HG03159 (cell line): ENCODE measurements at regions not wholly inside any gene's neighbourhood (a gene's known extent, or its start where the extent isn't known, plus 50 kb on each side); places are given as distances from the start of the nearest gene placed in this dataset.

ENCODE experiments used
- ATAC-seq: cut with Tn5 transposase; IDR thresholded peaks from one replicate; pipeline ENCODE4 v1.9.1; 2021; ENCODE audit warnings: mild to moderate bottlenecking, moderate library complexity; ENCODE audit not compliant: unreplicated experiment

DNA sequence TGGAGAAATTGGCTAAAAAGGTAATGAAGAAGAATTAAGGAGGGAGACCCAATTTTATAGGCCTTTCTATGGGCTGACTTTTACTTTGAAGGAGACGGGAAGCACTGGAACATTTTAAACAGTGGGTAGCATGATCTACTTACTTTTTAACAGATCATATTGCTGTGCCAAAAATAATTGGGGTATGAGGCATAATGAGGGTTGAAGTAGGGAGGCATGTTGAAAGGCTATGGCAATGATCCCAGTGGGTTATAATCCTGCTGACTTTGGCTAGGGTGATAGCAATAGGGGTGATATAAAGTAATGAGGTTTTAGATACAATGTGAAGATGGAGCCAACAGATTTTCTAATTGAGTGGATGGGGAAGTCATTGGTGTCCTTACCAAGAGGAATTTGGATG is 73.2 kb downstream of the GPR37 start:
- no peak for ATAC-seq

DNA sequence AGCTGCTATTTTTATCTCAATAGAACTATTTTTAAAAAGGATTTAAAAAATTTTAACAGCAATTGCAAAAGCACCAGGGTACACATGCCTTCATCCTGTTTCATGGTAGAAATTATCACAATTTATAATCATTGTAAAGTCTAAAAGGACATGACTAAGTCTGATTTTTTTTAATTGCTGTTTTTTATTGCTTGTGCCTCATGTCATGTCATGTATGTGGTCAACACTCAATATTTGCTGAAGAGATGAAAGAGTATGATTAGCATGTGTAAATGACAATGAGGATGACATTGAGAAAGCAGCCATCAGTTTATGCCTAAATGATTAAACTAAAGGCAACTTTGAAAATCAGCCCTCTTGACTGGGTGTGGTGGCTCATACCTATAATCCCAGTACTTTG is 74.8 kb downstream of the GPR37 start:
- ATAC-seq: no peak

DNA sequence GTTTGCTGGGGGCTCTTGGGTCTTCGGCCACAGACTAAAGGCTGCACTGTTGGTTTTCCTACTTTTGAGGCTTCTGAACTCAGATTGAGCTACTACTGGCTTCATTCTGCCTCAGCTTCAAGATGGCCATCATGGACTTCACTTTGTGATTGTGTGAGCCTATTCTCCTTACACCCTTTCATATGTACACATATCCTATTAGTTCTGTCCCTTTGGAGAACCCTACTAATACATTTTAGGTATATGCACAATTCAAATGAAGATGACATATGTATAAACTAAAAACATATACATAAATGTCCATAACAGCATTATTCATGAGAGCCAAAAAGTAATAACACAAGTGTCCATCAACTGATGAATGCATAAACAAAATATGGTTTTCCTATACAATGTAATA is 75.7 kb downstream of the GPR37 start:
- no peak for ATAC-seq

GRCh38 chr7:124689523-124689922 is 76.1 kb downstream of the GPR37 start:
- ATAC-seq: no peak

- ATAC-seq: no peak
Observed at GRCh38 chr7:124688991-124689390, 76.6 kb downstream of the GPR37 start.

DNA sequence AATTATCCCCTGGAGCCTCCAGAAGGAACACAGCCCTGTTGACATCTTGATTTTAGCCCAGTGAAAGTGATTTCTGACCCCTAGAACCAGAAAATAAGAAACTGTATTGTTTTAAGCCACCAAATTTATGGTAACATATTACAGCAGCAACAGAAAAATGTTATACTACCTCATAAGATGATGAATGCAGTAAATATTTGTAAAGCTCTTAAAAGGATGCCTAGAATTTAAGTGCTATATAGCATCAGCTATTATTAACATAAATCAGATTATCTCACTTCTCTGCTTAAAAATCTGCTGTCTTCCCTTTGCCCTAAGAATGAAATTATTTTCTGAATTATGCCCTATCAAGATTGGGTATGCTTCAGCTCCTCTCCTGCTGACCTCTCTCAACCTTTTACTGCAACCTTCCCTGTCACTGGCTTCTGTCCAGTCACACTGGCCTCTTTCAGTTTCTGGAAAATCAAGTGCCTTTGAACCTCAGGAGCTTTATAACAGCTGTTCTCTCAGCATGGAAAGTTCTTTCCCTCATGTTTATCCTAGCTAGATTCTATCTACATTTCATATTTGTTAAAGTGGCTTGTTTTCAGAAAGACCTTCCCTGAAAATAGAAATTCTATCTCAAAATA is 78.9 kb downstream of the GPR37 start:
- ATAC-seq: no peak

- ATAC-seq: no peak
Observed at GRCh38 chr7:124681946-124682345, 83.6 kb downstream of the GPR37 start.

- no peak for ATAC-seq
Observed at GRCh38 chr7:124680304-124680703, 85.3 kb downstream of the GPR37 start.

- no peak for ATAC-seq
Observed at GRCh38 chr7:124679586-124680225, 85.9 kb downstream of the GPR37 start.

GRCh38 chr7:124679146-124679545 is 86.4 kb downstream of the GPR37 start:
- no peak for ATAC-seq

DNA sequence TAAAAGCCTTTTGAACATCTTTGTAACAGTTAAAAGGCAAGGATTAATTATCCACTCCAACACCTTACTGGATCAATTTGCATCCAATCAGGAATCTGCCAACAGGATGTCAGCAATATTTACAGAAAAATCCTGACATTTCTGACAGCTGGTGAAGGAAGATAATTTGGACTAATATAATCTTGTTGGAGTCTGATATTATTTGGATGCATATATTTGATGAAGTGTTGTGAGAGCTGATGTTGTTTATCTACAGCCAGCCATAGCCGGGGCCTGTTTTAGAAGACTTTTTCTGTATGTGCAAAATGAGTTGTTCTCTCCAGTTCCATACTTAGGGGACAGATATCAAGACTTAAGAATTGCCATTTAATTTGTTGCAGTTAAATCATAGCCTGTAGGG is 91.1 kb downstream of the GPR37 start:
- ATAC-seq: no peak

DNA sequence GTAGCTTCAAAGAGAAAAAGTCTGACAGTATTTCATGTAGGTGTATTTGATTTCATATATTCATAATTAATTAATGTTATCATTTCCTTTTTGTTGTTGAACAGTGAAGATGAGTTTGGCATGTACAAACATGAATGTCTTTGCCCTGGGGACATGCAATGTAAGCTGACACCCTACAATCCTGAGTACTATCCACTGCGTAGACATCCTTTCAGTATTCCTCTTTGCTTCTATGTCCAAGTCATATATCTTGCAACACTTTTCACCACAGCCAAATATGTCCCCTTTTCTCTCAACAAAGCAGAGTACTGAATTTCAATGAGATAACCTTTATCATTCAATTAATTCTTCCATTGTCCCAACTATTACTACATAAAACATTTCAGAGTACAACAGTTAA is 93.6 kb downstream of the GPR37 start:
- no peak for ATAC-seq

- no peak for ATAC-seq
Observed at GRCh38 chr7:124667312-124668153, 98.1 kb downstream of the GPR37 start.

- ATAC-seq: no peak
Observed at GRCh38 chr7:124662937-124663336, 102.7 kb downstream of the GPR37 start.

GRCh38 chr7:124662372-124662771 is 103.2 kb downstream of the GPR37 start:
- ATAC-seq: no peak

- no peak for ATAC-seq
Observed at GRCh38 chr7:124655990-124656389, 109.6 kb downstream of the GPR37 start.

DNA sequence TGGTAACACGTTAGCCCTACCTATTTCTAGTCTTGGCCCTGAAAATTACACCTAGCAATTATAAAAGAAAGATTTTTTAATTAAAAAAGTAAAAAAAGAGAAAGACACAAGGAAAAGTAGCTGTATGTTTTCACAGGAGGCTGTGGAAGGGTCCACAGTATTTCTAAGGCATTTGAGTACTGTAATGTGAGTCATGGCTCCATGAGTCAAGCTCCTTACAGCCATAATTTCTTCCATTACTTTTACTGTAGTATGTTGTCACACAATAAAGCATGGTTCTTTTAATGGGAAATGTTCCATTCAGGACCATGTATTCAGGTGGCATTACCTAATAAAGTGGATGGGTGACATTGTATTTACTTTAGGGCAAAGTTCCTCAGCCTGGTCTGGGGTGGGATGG is 113.4 kb downstream of the GPR37 start:
- no peak for ATAC-seq

GRCh38 chr7:124651136-124651535 is 114.5 kb downstream of the GPR37 start:
- ATAC-seq: no peak

DNA sequence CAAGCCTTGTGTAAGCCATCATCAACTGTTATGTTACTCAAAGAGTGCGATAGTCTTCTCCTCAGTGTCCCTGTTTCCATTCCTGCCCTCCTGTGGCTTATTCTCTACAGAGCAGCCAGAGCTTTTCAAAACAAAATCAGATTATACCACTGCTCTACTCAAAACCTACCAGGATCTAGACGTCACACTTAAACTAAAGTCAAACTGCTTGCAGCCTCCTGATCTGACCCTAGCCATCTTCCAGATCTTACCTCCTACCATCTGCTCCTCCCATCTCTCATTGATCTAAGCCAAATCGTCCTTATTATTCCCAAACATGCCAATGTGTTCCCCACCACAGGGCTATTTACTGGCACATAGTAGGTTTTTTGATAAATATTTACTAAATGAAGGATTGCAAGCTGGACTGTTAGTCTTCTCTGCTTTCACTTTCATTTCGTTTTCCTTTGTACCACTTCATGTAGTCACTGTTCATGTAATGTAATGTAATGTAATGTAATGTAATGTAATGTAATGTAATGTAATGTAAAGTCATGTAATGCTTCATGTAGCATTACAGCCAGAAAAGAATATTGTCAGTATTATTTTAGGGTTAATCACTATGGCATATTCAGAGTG is 116.1 kb downstream of the GPR37 start:
- no peak for ATAC-seq

DNA sequence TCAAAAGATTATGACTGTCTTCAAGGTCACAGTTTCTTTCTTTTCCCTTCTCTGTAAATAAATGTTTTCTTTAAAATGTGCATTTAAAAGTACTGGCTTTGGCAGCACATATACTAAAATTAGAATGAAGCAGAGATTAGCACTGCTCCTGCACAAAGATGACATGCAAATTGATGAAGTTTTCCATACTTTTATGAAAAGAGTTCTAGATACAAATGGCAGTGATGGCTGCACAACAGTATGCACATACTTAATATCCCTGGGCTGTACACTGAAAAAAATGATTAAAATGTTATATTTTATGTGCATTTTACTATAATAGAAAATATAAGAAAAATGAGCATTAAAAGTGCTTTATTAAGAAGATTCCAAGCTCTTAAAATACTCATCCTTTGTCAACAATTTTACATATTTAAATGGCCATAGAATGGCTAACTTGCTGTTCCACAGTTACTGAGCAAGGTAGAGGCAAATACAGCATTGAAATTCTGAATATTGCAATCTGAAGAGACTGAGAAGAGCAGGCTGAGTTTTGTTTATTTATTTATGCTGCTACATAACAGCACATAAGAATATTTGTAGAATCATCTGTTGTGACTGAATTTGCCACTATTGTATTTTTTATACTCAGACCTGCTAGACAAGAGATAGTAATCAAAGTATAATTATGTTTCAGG is 117.8 kb downstream of the GPR37 start:
- ATAC-seq: no peak

GRCh38 chr7:124645704-124646103 is 119.9 kb downstream of the GPR37 start:
- ATAC-seq: no peak
